IPS-NIHi11 (cell line): ENCODE measurements at regions not wholly inside any gene's neighbourhood (a gene's known extent, or its start where the extent isn't known, plus 50 kb on each side); places are given as distances from the start of the nearest gene placed in this dataset.
"Not testable (repeated sequence)": the region's sequence is repeated elsewhere in the genome, so short reads cannot be mapped to it uniquely, and the experiment has no call there.

Experiments used
- DNase-seq: peaks from one replicate; pipeline ENCODE4 v3.0.0; 2012; ENCODE audit warnings: mixed read lengths, low spot score

DNA sequence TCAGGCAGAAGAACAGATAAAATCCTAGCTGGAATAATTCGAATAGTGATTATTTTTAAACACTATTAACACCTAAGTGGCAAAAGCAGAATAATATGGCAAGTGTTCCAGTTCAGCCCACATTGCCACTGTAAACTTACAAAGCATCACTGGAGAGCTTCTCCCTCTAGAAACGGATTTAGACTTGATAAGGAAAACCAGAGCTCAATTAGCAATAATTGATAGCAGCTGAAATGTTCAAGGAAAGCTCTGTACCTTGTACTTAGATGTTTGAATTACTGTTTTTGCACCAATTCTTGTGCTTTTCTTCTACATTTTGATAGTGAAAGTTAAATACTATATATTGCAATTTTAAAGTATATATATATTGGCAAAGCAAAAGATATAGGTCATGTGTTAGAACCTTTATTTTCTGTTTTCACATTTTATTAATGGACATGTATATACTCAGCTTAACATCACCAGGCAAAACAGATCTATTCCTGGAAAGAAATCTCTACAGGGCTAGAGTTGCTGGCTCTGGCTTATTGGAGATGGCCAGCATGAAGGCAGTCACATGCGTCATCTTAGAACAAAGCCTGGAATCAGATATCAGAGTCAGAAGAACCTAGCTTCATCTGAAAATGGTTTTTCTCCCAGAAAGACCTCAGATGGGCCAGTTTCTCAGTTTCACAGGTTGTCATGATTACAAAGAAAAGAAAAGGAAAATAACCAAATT lies 149.1 kb upstream of the CTAGE1 start:
- no peak for DNase-seq

DNA sequence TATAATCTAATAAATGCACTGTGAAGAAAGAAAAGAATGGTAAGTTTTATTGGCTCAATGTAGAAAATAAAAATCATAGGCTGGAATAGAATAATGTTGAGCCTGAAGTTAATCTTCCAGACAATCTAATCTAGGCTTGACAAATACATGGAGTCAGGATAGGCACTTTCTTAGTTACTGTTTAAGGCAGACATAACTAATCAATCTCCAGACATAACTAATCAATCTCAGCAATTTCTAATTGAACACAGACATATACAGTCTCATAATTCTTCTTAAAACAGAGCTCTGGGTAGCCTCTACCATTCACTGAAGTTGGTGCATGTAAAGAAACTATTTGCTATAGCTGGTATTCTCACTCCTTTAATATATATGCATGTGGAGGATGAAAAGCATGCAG lies 150.1 kb upstream of the CTAGE1 start:
- no peak for DNase-seq

DNA sequence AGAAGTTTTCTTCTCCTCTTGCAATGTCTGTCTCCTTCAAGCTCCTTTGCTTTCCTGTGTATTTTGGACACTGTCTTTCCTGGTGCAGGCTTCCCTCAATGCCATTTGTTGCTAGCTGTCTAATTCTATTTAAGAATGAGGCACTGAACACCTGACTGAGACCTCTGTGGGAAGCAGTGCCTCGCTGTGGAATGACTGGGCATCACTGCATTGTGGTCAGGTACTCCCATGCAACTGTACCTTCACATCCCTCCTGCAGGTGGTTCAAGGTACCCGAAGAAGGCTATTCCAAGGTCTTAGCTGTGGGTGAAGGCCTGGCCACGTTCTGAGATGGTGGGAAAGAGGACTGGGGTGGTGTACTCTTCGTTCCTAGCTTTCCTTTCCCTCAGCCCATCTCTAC lies 152.8 kb upstream of the CTAGE1 start:
- no peak for DNase-seq

DNA sequence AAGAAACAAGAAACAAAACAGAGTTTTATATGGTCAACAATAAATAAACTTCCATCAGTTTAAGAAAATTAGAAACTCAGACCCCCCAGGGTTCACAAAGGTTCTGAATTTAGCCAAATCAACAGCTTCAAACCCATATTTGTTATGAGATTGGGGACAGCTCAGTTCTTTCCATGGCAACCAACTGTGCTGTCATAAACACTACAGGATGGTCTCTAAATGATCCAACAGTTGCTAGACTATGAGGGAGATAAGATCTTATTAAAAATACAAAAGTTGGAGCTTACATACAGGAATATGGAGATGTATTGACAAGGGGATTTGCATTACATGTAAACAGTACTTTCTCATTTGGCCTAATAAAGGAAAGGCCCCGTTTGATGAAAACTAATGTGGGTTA lies 154.6 kb upstream of the CTAGE1 start:
- DNase-seq: no peak

DNA sequence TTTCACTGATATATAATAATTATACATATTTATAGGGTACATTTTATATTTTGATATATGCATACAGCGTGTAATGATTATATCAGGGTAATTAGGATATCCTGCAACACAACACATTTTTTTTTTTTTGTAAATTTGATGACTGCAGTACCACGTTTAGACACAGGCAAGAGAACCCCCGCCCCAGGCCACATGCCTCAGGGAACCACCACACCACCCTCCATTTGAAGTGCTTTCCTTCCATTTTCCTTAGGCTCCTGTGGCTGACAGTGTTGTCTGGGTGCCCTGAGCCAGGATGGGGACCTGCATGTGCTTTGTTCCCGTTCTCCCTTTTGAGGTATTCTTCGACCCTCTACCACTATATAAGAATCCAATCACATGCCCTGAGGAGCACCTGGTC lies 161.6 kb upstream of the CTAGE1 start:
- no peak for DNase-seq

DNA sequence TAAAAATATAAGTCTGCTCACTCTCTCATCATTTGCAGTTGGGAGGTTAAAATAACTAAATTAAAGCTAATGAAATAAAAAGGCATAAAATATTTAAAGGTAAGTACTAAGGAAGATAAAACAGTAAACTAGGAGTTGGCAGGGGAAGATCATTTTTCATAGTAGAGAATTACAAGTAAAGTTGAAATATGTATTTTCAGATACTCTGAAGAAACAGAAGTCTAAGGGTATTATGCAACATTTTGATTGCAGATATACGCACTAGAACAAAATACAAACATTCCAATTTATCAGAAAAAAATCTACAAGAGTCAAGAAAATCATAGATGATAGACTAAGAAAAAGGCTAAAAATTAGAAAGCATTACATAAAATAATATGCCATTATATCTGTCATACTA lies 167.6 kb upstream of the CTAGE1 start:
- no peak for DNase-seq

DNA sequence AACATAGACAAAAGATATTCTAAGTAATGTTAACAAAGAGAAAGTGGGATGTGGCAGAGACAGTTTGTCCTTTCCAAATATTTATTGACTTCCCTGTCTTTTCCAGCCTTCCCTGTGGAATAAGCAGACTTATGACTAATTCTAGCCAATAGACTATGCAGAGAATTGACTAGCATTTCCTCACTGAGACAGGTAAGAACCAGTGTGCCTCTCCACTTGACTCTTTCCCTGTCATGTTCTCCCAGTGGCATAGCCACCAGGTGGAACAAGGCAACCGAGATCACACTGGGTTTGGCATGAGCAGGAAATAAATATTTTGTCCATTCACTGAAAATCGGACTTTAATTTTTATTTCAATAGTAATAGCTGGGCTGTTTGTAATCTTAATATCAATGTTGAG lies 168.1 kb upstream of the CTAGE1 start:
- no peak for DNase-seq

DNA sequence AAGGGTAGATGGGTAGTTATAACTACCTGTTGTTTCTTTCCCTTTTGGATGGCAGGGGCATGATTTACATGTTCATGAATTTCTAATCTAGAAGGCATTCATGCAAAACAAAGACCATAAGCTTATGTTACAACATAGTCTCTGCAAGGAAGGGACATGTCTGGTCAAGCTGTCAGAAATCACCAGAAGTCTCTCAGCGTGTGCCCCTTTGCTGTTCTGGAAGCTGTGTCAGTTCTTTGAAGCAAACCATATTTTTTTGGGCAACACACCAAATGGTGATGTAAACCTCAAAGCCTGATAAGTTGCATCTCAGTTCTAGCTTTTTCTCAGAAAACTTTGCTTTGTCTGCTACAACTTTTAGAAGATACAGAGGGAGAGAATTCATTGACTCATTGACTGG lies 173.5 kb upstream of the CTAGE1 start:
- no peak for DNase-seq

DNA sequence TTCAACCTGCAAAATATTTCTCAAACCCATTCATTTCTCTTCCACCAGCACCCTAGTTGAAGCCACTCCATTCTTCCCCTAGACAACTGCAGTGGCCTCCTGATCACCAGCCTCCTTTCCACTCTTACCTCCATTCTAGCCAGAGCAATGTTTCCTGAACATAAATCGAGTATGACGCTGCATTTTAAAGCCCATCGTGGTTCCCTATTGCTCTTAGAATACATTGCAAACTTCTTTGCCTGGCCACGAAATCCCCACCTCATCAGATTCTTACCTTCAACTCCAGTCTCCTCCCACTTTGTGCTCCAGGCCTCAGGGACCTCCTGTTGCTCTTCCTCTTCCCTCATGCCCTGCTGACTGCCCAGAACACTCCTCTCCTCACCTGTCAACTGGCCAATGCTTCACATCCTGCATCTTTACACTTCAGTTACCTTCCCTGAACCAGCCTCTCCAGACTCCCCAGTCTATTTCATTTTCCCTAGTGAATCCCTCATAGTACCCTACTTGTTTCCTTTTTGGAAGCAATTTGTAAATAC lies 176.5 kb upstream of the CTAGE1 start:
- DNase-seq: no peak

DNA sequence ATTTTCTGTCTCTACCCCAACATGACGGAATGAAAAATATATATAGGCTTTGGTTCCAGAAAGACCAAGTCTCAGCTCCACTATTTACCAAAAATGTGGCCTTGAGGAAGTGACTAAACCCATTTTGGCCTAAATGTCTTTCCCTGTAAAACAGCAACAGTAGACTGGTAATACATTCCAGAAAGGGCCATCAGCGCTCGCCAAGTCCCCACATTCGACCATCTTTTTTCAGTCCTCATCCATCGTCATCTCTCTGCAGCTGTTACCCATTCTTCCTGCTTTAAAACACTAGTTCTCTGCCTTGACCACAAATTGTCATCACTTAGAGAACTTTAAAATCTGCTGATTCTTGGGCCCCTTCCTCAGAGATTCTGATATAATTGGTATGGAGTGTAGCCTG lies 183.8 kb upstream of the CTAGE1 start:
- no peak for DNase-seq

DNA sequence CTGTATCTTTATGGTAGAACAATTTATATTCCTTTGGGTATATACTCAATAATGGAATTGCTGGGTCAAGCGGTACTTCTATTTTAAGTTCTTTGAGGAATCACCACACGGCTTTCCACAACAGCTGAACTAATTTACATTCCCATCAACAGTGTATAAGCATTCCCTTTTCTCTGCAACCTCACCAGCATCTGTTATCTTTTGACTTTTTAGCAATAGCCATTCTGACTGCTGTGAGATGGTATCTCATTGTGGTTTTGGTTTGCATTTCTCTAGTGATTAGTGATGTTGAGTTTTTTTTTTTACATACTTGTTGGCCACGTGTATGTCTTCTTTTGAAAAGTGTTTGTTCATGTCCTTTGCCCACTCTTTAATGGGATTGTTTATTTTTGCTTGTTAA lies 184.7 kb upstream of the CTAGE1 start:
- not testable (repeated sequence) for DNase-seq

DNA sequence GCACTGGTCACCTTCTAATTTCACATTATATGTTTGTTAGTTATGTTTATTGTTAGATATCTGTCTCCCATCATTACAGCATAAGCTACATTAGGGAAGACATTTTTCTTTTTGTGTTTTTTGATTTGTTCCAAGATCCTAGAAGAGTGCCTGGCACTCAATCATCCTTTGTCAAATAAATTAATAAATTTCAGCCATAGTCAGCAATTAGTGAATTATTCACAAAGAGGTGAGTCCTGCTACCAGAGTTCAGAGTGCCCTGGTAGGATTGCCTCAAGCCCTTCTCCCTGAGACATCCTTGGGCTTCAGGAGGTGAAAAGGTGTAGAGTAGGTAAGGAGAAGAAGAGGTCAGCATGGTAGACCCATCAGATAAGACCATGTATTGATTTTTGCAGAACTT lies 186.2 kb upstream of the CTAGE1 start:
- DNase-seq: no peak

DNA sequence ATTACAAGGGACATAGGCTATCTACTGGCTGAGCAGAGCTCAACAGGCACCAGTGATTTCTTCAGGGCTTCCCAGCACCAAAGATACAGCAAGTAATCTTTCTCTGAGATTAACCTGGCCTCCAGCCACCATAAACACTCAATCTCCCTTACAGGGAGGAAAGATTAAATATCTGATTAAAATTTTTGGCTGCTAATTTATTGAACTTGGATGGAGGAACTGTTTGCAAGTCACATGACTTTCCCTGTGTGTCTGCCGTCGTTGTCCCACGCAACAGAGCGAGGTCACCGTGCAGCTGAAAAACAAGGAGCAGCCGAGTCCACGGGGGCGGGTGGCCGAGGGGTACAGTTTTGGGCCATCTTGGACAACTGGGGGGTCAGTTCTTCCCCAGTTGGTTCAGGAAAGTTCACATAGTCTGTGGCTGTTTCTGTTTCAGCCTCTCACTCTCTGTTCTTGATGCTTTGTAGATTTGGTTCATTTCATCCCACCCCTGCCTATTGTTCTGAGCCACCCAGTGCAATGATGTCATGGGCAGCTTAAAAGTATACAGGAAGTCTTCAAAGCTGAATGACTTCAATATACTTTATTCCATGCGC lies 186.8 kb upstream of the CTAGE1 start:
- no peak for DNase-seq

DNA sequence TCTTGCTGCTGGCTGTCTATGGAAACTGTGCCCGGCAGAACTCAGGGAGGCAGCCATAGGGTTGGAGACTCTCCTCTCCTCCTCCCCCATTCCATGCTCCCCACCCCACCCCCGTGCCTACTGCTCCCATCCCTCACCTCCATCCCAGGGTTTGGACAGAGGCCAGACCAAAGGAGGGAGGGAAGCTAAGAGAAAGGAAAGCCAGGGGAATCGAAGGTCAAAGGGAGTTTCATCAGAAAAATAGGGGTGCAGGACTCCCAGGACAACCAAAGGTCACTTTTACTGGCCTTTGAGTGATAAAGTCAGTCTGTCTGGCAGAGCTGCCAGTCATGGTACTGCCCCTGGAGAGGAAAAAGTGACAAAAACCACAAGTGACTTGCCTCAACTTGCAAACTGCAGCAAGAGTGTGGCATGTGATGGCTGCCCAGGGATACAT lies 187.3 kb upstream of the CTAGE1 start:
- DNase-seq: no peak

DNA sequence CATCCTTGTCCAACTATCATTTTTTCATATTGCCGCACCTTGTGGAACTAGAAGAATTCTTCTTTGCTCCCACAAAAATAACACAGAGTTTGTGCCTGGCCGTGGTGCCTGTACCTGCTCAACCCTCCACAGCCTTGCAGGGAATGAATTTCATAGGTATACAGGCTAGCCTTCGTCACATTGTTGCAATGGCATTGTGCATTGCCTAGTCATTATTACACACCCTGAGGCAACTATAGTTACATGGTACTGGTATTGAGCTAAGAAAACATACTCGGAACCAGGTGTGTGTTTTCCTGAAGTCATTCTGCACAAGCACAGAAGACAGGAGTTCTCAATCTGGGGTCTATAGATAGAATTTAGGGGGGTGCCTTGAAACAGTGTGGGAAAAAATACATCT lies 188.0 kb upstream of the CTAGE1 start:
- DNase-seq: no peak

DNA sequence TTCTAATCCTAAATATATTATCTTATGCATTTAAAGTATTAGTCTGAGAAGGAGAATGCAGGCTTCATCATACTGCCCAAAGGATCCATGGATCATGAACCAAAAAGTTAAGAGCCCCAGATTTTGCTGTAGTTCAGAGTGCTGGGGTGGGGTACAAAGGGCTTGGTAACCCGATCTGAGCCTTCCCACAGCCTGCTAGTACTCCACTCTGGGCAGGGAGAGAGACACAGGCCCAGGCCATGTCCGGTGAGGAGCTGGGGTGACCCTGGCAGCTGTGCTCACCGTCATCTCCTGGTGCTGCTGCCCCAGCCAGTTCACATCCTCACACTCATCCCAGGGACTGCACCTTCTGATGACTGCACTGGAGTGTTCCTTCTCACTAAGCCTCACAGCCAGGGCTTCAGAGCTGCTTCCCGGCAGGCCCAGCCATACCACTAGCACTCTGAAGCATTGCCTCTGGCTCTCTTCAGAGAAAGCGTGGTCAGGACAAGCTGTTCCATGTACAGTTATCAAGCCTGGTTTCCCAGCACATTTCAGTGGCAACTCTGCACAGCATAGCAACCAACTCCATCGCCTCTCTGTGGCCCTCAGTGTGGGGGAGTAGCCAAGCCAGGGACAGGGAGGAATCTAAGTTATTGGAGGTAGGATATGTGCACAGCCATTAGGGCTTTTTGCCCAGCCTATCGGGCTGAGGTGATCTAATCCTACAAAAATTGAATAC lies 189.0 kb upstream of the CTAGE1 start:
- DNase-seq: peak; percentile 30

DNA sequence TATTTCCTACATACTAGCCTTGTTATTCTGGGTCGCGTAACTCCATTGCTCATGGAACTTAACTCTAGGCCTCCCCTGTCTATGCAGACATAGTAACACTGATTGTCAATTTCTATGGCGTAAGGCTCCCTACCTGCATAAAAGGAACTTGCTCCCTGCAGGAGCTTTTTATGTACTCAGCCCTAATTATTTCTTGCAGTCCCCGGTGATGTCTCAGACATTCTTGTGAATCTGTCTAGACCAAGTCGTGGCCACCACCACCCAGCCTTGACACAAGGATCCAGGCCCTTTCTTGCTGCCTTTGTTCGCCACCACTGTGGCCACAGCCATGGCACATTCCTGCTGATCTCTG lies 189.5 kb upstream of the CTAGE1 start:
- DNase-seq: no peak

DNA sequence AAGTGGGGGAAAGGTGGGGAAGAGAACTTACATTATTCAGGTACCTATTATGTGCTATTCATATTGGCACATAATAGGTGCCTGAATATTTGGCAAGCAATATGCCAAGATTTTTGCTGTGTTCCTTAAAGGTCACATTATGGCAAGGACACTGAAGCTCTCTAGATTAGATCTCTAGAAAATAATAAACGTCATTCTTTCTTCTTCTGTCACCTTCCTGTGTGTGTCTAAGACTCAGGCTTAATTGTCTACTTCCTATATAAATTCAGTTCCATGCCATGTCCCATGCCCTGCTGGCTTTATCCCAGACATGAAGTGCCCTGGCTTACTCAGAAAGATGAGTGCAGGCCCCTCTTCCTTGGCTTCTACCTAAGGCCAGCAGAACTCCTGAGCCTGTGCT lies 191.1 kb upstream of the CTAGE1 start:
- DNase-seq: no peak

DNA sequence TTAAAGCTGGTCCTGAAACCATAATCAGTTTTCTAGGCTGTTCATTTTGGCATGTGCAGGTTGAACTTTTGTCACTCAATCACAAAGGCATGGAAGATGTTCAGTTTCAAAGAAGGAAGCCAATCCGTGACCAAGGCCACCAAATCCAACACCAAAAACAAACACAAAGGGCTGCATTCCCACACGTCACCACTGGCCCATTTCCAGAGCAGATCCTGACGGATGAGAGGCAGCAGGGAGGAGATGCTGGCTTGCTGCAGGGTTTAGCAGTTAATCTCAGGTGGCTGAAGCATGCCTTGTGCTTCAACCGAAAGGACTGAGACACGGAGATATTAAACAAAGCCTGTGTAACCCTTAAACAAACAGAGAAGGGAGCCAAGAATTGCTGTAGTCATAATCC lies 191.9 kb upstream of the CTAGE1 start:
- peak; percentile 36 for DNase-seq

DNA sequence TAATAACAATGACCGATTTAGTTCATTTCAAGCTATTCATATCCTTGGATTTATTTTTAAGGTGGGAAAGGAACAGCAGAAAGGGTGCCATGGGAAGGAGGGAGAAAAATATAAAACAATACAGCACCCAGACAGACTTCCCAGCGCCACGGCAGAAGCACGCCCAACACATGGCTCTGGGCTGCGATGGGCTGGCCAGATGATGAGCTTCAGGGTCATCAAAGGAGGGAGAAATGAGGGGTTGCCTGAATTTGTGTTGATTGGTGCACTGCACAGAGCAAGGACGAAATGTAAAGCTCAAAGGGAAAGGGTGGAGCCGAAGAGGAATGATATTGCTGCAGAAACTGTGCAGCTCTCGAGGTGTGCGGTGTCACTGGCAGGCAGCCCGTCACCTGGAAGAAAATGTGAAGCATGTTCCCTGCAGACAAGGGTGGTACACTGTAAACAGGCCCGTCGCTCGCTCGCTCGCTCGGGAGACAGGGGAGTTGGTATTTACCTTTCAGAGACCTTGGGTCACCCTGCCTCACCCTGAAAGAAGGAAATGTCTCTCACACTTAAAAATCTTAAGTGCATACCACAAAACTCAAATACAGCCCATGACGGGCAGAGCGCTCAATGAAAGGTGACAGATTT lies 195.5 kb upstream of the CTAGE1 start:
- no peak for DNase-seq

DNA sequence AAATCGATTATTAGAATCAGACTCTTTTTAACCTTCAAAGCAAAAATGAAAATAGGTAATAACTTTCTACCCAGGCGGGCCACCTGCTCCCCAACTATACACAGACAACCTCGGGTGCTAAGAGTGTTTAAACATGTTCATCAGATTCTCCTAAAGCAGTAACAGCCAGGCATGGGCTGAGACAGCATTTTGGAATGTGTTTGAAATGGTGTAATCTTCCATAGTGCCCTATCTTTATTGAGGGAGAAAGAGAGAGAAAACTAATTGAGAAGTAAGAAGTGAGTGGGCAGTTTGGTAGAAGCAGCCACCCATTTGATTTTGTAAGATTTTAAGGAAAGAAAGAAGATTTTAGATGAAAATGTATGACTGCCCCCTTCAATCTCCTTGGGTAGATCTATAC lies 196.1 kb upstream of the CTAGE1 start:
- DNase-seq: no peak

DNA sequence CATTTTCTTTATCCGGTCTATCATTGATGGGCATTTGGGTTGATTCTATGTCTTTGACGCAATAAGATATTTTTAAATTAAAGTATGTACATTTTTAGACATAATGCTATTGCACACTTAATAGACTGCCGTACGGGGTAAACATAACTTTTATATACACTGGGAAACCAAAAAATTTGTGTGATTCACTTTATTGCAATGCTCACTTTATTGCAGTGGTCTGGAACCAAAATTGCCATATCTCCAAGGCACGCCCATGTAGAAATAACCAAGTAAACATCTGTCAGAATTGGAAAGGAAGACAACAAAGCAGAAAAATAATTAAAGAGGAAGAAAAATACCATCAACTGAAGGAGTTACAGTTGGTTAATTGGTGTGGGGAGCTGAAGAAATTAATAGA lies 205.8 kb upstream of the CTAGE1 start:
- no peak for DNase-seq

DNA sequence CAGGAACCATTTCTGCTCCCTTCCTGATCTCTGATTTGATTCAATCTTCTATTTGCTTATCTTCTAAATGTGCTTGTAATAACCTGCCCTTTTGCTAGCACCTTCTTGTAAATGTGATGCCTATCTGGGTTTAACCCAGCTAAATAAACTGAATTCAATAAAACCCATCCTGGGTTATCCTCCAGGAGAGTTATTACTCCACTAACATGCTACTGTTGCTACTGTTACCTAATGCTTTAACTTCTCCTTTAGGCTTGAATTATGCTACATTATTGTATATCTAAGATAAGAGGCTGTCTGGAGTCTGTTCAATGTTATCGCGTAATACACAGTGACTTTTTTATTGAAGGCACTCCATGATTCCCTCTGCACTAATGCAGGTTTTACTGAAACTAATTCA lies 206.5 kb upstream of the CTAGE1 start:
- DNase-seq: no peak
